HL-60 (cell line): ENCODE measurements at regions not wholly inside any gene's neighbourhood (a gene's known extent, or its start where the extent isn't known, plus 50 kb on each side); places are given as distances from the start of the nearest gene placed in this dataset.

Source experiments
- DNase-seq, 2 experiments: peaks; one replicate each; pipeline ENCODE4 v3.0.0-alpha.2; 2010 to 2020; ENCODE audit warnings: low read depth in 1 of 2, low spot score in 1 of 2
- H3K27ac ChIP-seq: fragments of 250-450 bp; sonication (Bioruptor Pico); replicated peaks from 2 replicates; pipeline ENCODE4 v1.5.1; 2020; ENCODE audit warnings: mild to moderate bottlenecking, moderate library complexity
- H3K27me3 ChIP-seq: fragments of 250-450 bp; sonication (Bioruptor Pico); 2 replicates; pipeline ENCODE4 v1.5.1; 2021; ENCODE audit warnings: mild to moderate bottlenecking, moderate library complexity; ENCODE audit not compliant: insufficient read depth, poor library complexity, severe bottlenecking
- H3K4me3 ChIP-seq: replicated peaks from 2 replicates; pipeline ENCODE4 v1.5.1; 2011; ENCODE audit warnings: mild to moderate bottlenecking, control low read depth, low read length; ENCODE audit not compliant: insufficient read depth
- CTCF ChIP-seq: IDR thresholded peaks from one replicate; pipeline ENCODE4 v1.5.1; 2011; ENCODE audit warnings: low read length, control low read depth, inconsistent platforms; ENCODE audit not compliant: insufficient read depth
- GABPA ChIP-seq: IDR thresholded peaks from 2 replicates; pipeline ENCODE4 v1.6.1; 2012; ENCODE audit warnings: low read depth
- POLR2AphosphoS5 ChIP-seq: IDR thresholded peaks from 2 replicates; pipeline ENCODE4 v1.6.1; 2012; ENCODE audit warnings: low read depth
- REST ChIP-seq: IDR thresholded peaks from 2 replicates; pipeline ENCODE4 v1.6.1; 2012; ENCODE audit warnings: low read depth; ENCODE audit not compliant: insufficient replicate concordance
- SPI1 ChIP-seq: IDR thresholded peaks from 2 replicates; pipeline ENCODE4 v1.6.1; 2012; ENCODE audit warnings: low read depth, mild to moderate bottlenecking, borderline replicate concordance

- DNase-seq = no peak
- Histone ChIP-seq H3K27ac (no peak overlapping the region), H3K4me3 (no peak overlapping the region), H3K27me3 (no peaks in the 10 kb centered on the region)
- TF ChIP-seq CTCF = no peak
- TF ChIP-seq REST = no peak
- no peak for TF ChIP-seq POLR2AphosphoS5
- TF ChIP-seq SPI1 = no peak
- TF ChIP-seq GABPA = no peak
Observed at GRCh38 chr20:50325651-50326050, 135.0 kb downstream of the CEBPB start.

GRCh38 chr20:50327666-50328065 lies 137.0 kb downstream of the CEBPB start:
- DNase-seq = no peak
- TF ChIP-seq REST (no peak), GABPA (no peak), CTCF (no peak), SPI1 (no peak), POLR2AphosphoS5 (no peak)
- Histone ChIP-seq H3K27ac (no peak overlapping the region), H3K27me3 (no peaks in the 10 kb centered on the region), H3K4me3 (no peak overlapping the region)

GRCh38 chr20:50328222-50328979 lies 137.8 kb downstream of the CEBPB start:
- TF ChIP-seq CTCF = no peak
- TF ChIP-seq POLR2AphosphoS5 = no peak
- TF ChIP-seq GABPA = no peak
- TF ChIP-seq REST = no peak
- TF ChIP-seq SPI1 = no peak
- Histone ChIP-seq H3K27me3 (no peaks in the 10 kb centered on the region), H3K27ac (no peak overlapping the region)

More at GRCh38 chr20:50328222-50328979, 137.8 kb downstream of the CEBPB start:
- no peak for DNase-seq
- no peak overlapping the region for H3K4me3 ChIP-seq
